Activated CD8-positive, alpha-beta memory T cell treated with anti-CD3 and anti-CD28 coated beads for 24 hours (primary cell): ENCODE measurements at regions not wholly inside any gene's neighbourhood (a gene's known extent, or its start where the extent isn't known, plus 50 kb on each side); places are given as distances from the start of the nearest gene placed in this dataset.

Experiments
- DNase-seq: peaks from one replicate; pipeline ENCODE4 v3.0.0-alpha.2; 2020

DNA sequence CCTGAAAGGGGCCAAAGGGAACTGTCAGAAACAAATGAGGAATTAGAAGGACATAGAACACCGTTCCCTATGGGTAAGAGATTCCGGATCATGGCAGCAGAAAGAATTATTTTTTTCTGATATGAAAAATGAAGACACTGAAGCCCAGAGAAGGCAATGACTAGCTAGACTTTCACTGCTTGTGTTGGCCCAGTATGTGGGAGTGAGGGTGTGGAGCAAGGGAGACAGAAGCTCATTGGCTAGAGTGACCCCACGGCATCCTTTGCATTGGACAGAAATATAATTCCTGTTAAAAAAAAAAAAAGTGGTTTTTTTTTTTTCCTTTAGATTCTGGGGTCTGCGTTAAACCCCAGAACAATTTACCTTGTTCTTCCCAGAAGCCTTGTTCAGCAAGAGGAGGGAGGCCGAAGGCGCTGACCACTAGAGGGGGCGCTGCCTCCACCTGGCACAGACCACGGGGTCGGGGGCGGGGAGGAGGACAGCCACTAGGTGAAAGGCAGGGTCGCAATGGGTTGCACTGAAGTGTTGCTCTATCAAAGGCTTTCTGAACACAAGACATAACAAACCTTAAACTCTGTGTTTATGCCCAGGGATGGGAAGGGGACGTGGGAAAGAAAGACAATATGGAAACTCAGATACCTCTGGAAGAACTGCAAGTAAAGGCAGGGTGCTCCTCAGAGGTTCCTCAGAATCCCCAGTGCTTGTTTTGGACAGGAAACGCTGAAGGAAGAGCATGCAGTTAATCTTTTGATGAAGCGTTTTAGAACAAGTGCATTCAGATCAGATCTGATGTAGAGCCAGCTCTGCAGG is 156.8 kb downstream of the KCNA5 start:
- DNase-seq = peak; percentile 60

DNA sequence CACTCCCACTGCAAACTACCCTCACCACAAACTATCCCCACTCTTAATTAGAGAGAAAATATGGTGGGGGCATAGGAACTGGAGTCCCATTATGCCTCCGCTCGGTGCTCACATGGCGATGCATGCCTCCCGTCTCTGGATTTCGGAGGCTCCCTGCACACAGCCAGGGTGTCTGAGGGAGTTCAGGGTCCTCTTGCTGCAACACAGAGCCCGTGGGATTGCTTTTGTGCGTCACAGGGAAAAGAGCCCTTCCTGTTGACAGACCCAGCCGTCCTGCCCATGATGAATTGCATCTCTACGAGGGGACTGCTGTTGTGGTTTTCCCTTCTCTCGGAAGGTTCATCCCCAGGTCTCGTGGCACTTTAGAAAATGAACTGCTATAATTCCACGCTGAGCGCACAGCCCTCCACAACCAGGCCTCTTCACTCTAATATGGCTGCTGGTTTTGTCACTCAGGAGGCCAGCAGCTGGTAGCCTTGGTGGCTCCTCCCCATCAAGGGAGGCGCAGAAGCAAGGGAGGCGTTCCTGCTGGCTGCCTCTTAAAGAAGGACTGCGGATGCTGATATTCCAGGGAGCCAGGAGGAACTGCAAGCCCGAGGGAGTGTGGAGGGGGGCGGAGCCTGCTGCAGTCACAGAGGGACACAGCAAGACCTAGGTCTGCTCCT is 158.0 kb downstream of the KCNA5 start:
- DNase-seq = no peak

DNA sequence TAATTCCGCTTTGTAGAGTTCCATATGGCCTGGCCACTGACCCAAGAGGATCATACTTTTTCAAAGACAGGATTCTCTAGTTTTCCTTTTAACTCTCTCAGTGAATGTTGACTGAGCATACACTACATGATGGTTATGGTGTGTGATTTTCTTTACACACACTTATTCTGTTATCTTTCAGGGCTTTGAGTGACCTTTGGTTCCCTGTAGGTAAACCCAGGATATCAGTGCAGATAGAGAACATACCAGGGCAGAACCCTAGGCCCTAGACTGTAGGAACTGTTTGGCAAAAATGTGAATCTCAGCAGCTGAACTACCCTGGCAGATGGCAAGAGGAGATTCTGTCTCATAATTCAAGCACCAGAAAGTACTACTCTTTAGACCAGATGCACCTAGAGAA is 159.6 kb downstream of the KCNA5 start:
- no peak for DNase-seq

DNA sequence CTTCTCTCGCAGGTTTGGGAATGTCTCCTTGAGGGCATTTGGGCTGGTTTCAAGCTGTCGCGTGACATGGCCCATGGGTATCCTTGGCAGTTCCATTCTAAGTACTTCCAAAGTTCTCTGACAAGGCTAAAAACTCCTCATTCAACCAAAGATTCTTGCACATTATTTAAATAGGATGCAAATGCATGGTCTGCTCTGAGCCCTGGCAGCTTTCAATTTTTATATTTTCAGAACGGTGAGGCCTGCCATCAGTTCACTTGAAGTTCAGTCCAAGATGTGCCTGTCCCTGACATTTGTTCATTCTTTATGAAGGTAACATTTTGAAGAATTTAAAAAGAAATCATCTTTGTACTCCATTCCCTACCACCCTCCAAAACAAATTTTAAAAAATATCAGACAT is 160.0 kb downstream of the KCNA5 start:
- no peak for DNase-seq

- DNase-seq = no peak
Measured at GRCh38 chr12:5204271-5204670, 160.6 kb downstream of the KCNA5 start.

- no peak for DNase-seq
Measured at GRCh38 chr12:5204831-5205230, 161.2 kb downstream of the KCNA5 start.

- DNase-seq = no peak
Measured at GRCh38 chr12:5206401-5207175, 162.9 kb downstream of the KCNA5 start.

DNA sequence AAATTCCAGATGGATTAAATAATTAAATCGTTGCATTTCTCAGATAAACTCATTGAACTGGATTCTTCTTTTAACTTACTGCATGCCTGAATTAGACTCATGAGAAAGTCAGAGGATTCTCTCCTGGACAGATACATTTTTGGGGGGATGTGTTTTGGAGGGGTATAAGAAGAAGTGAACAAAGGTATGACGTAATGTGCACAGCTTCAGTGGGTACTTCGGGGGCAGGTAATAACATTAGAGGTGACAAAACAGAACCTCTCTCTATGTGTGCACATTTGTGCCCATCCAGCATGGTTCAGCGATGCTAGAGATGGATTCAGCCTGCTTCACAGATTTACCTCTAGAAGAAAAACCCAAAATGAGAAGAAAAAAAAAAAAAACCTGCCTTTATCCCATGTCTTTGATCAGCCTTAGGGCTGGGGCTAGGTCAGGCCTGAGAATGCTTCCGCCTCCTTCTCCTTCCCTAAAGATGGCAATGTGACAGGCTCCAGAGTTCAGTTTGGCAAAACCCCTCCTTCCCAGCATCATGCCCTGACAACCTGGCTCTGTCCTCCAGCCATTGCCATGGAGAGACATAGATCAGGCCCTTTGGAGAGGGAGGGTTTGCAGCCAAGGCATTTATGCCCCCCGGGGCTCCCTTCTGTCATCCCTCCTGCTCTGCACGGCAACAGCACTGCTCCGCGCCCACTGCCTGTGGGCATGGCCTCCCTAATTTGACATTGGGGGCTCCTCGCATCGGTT is 166.7 kb downstream of the KCNA5 start:
- DNase-seq = no peak

DNA sequence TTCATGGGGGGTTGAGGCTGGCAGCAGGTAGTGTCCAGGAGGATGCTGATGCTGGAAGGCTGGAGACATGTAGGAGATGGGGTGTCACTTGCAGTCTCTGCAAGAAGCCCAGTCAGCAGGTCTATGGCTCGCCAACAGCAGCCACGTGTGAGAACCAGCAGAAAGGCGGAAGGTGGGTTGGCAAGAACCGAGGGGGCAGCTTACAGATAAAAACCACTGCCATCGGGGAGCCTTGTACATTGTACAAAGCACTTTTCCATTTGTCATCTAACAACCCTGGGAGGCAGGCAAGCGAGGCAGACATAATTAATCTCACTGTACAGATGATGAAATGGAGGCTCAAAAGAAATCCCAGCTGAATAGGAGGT is 167.2 kb downstream of the KCNA5 start:
- DNase-seq = no peak

DNA sequence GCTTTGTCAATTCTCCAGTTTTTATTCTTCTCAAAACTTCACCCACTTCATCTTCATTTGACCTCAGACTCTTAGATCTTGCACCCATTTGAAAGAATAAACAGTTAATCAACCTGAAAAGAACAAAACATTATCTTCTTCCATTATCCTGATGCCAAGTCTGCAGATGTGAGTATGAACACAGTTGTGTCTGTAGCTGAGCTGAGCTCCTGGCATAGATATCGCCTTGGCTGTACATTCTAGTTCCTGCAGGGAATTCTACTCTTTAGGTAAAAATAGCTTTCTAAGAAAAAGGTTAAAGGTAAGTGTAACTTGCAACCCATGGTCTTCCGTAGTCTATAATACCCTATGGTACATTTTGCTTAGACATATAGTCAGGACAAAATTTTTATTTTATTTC is 169.7 kb downstream of the KCNA5 start:
- no peak for DNase-seq

- no peak for DNase-seq
Measured at GRCh38 chr12:5213990-5214389, 170.3 kb downstream of the KCNA5 start.

DNA sequence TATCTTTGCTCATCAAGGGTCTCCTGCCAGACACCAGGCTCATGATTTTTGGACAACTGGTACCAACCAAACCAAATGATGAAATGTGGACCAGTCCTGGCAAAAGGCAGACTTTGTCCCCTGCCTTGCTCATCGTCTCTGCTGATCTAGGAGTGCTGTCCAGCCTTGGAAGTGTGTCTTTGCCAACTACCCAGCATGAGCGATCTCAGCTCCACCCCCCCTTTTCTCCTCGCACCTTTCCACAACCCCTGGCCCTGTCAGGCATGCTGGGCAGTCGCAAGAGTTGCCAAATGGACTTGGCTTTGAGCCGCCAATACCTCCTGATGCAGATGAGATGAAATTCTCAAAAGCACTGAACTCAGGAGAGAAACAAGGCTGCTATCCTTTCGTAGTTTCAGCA is 174.3 kb downstream of the KCNA5 start:
- DNase-seq = no peak

DNA sequence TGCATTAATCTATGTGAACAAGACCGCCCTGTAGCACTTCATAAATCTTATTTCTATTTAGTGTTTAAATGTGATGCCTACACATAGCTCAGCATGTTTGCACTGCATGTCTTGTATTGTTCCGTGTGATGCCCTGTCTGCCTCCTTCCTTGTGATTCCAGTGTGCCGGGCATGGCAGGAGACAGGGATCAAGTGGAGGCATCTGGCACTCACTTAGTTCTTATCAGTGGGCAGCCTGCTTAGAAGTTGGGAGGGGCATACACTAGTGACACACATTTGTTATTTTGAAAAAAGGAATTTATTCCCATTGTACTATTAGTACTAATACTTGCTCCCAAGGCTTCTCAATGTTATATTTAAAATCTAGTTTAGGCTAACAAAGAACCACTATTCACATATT is 176.4 kb downstream of the KCNA5 start:
- DNase-seq = no peak

DNA sequence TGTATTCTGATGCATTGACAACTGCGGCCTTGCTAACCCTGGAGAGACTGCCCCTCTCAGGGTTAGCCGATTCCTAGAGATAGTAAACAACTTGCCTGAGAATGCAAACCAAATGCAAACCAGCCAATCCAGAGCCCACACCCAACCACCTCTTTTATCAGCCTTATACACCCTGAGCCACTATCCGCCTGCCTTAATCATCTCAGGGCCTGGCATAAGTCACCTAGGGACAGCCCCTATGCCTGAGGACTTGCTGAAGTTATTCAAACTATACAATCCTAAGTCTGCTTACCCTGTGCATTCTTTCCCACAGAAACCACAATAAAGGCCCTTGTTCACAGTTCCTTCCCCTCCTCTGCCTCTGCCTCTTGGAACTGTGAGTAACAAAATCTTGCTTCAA is 177.2 kb downstream of the KCNA5 start:
- DNase-seq = no peak

DNA sequence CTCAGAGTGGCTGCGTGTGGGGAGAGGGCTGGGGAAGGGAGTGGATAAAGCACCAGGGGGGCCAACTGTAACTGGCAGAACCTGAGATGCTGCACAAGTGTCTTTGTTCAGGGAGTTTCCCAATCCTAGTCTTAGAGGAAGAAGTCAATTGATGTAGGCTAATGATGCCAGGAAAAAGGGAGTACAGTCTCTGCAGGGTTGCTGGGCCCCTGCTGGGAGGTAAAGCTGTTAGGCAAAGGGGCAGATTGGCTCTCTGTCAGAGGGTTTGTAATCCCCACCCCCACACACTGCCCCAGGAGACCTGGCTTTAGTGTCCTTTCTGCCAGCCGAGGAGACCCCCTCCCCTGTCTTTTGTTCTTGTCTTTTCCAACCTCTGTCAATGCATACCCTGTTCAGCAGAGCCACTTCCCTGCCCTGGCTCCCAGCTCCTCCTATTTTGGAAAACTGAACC is 178.4 kb downstream of the KCNA5 start:
- DNase-seq = no peak

- DNase-seq = no peak
Measured at GRCh38 chr12:5222729-5223128, 179.1 kb downstream of the KCNA5 start.

GRCh38 chr12:5223881-5224280 is 180.2 kb downstream of the KCNA5 start:
- no peak for DNase-seq

DNA sequence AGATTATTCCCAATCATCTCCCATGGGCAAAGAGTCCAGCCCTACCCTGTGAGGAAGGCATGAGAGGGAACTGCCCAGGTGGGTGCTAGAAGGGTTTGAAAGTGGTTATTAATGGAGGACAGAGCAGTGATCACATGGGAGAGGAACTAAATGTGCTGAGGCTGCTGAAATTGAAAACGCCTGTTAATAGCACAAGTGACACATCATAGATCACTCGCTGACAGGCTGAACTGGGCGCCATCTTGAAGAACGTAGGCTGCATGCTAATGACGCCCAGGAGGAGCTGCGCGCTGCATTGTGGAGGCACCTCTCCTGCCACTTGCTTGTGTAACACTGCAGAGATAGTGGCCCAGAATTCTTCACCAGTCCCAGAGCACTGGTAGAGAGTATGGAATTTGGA is 182.9 kb downstream of the KCNA5 start:
- DNase-seq = no peak

DNA sequence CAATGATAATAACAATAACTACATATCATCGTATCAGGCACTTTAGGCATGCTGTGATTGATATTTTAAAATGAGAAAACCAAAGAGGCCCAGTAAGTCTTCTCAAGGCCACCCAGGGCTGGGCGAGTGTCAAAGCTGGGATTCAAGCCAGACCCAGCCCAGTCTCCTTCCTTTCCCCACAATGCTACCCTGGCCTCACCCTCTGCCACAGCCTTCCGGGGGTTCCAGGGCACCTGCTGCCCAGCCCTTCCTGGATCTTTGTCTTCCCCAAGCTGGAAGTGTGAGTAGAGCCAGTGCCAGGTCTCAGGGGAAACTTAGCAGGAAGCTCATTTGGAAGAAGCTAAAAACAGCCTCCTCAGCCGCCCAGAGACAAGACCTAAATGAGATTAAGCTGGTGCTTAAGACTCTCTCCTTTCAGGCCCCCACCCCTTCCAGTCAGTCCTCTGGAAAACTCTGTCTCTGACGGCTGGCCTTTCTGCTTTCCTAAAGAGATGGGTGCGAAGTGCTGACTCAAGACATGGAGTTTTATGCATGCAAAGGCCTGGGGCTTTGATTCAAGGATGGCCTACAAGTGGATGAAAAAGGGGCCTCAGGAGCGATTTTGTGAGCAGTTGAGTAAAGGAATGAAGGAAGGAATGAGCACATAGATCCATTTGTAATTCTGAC is 184.2 kb downstream of the KCNA5 start:
- DNase-seq = no peak

DNA sequence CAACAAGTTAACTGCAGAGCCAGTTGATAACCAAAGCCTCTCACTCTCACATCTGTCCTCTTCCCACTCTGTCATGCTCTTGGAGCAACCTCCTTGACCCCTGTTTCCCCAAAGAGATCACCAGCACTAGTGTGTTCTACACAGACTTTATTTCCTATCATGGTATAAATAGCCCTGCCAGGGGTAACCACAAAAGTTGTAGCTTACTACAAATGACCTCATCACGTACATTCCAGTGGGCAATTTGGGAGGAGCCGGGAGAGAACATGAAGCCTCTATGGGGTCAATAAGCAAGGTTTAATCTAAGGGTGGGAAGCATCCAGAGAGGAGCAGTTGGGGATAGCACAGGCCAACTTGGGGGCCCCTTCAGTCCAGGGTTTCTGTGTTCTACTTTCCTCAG is 186.5 kb downstream of the KCNA5 start:
- no peak for DNase-seq

- DNase-seq = no peak
Measured at GRCh38 chr12:5230861-5231260, 187.2 kb downstream of the KCNA5 start.

- no peak for DNase-seq
Measured at GRCh38 chr12:5232291-5232690, 188.6 kb downstream of the KCNA5 start.
